CD4-positive, alpha-beta T cell treated with Interleukin-21 for 1 hour (primary cell): ENCODE measurements at regions not wholly inside any gene's neighbourhood (a gene's known extent, or its start where the extent isn't known, plus 50 kb on each side); places are given as distances from the start of the nearest gene placed in this dataset.
"Not testable (repeated sequence)": the region's sequence is repeated elsewhere in the genome, so short reads cannot be mapped to it uniquely, and the experiment has no call there.

Source experiments
- DNase-seq: peaks from one replicate; pipeline ENCODE4 v3.0.0-alpha.2; 2020

DNA sequence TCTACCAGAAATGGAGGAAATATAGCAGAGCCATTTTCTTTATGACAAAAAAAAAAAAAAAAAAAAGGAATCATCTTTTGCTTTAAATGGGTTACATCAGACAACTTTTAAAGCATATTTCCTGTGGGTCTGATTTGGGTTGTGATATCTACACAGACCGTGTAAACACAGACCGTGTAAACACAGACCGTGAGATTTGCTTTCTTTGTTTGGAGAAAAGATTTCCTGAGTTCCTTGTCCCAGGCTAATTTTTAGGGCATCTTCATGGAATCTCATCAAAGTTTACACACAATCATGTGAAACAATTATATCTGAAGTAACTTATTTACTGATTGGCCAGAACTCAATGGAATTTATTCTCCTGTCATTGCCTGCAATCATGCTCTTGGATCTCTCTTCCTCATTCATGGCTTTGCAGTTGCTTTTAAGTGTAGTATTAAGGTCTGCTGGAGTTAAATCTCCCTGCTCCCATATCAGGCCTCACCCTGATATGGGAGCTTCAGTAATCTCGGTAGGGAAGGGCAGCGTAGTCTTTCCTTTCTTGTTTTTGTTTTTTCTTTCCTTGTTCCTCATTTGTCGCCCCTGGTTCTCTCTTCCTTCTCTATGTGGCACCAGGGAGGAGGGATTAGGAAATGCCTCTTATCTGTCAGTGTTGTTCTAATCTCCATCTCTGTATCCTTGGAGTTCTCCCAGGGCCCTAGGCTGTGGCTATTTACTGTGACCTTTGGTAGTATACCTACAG is 248.6 kb upstream of the JADE1 start:
- no peak for DNase-seq

GRCh38 chr4:128558896-128559679 is 250.4 kb upstream of the JADE1 start:
- no peak for DNase-seq

- DNase-seq: no peak
These were observed 252.7 kb upstream of the JADE1 start for GRCh38 chr4:128556756-128557155.

- DNase-seq: no peak
These were observed 255.6 kb upstream of the JADE1 start for GRCh38 chr4:128553686-128554515.

DNA sequence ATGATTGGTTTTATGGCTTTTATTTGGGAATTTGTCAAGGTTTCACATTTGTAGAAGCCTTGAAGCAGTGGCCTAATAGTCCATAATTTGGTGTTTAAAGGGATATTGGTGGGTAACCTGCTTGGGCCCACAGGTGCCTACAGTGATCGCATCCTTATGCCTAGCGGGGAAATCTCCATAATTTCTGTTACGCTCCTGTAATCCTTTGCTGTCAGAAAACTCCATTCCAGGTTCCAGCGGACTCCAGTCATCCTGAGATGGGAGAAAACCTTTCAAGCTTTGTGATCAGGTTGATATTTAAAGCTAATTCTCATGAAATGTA is 257.0 kb upstream of the JADE1 start:
- DNase-seq: no peak

- no peak for DNase-seq
These were observed 258.2 kb upstream of the JADE1 start for GRCh38 chr4:128551280-128551679.

GRCh38 chr4:128550060-128550459 is 259.4 kb upstream of the JADE1 start:
- DNase-seq: no peak

DNA sequence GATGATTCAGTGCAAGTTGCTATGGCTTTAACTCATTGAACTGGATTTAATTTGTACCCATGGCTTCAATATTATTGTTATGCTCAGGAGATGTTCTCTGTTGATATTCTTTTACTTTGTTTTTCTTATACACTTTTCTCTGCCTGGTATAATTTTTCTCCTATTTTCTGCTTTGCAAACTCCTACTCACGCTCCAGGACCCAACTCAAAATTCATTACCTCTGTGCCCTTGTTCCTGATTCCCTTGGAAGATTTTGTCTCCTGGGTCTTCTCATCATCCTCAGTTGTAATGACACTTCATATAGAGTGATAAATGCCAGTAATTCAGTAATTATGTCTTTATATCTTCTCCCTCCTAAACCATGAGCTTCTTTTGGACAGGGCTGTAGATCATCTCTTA is 259.9 kb upstream of the JADE1 start:
- DNase-seq: no peak

DNA sequence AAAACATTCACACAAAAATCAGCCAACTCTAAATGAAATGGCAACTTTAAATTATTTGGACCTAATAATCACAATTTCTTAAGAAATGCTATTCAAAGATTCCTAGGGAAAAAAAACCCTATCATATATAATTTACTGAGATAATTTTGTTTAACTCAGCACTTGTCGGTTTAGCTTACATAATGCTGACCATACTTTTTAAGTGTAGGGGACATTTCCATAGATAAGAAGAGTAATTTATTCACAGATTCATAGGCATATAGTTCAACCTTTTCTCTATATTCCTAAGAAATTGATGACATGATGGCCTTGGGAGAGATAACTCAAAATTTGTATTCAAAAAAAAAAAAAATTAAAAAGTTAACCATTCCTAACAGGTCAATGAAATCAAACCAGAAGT is 260.8 kb upstream of the PGRMC2 start:
- no peak for DNase-seq

DNA sequence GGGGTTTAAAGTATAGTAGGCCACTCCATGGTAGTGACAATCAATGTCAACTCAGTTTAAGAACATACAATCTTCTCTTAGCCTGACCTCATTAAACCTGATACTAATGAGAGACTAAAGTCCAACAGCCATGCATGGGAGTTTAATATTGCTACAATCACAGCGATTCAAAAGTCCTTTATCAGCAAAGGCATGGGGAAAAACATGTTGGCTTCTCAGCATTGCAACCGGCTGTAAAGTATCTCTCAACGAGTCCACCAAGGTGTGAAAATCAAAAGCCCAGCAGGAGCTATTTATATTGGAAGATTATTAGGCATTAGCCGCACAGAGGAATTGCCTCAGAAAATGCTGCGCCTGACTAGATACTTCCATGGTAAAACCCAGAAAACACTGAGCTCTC is 256.7 kb upstream of the PGRMC2 start:
- no peak for DNase-seq

- DNase-seq: no peak
These were observed 256.1 kb upstream of the PGRMC2 start for GRCh38 chr4:128543696-128544095.

GRCh38 chr4:128542047-128542446 is 254.4 kb upstream of the PGRMC2 start:
- no peak for DNase-seq

- DNase-seq: no peak
These were observed 252.5 kb upstream of the PGRMC2 start for GRCh38 chr4:128540122-128540521.

DNA sequence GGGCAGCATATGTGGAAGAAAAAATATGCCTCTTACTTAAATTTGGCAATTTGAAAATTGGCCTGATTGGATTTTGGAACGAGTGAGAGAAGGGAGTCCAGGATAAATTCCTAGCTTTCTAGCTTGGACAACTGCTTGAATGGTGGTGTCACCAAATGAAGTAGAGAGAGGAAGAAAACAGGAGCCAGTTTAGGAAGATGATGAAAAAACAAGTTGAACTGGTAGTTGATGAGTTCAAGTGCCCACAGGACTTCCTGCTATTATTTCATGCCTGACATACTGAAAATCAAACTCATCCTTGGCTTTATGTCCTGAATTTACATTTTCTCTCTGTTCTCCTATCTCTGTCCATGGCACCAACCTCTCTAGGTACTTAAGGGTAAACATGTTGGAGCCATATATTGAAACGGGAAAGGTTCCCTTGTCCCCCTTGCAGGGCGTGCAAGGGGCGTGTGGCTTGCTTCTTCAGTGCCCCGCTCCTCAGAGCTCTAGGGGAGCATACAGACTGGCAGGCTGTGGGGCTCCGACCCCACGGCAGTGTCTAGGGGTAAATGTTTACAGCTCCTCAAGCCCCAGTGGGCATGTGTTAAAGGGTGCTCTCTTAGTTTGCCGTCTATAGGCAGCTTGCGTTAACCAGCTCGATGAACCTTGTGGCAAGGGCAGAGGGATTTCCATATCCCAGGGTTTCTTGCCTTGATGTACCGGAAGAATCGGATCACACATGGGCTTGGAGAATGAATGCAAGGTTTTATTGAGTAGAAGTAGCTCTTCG is 250.7 kb upstream of the PGRMC2 start:
- no peak for DNase-seq

GRCh38 chr4:128536746-128537145 is 249.1 kb upstream of the PGRMC2 start:
- no peak for DNase-seq

GRCh38 chr4:128535510-128535909 is 247.9 kb upstream of the PGRMC2 start:
- not testable (repeated sequence) for DNase-seq

DNA sequence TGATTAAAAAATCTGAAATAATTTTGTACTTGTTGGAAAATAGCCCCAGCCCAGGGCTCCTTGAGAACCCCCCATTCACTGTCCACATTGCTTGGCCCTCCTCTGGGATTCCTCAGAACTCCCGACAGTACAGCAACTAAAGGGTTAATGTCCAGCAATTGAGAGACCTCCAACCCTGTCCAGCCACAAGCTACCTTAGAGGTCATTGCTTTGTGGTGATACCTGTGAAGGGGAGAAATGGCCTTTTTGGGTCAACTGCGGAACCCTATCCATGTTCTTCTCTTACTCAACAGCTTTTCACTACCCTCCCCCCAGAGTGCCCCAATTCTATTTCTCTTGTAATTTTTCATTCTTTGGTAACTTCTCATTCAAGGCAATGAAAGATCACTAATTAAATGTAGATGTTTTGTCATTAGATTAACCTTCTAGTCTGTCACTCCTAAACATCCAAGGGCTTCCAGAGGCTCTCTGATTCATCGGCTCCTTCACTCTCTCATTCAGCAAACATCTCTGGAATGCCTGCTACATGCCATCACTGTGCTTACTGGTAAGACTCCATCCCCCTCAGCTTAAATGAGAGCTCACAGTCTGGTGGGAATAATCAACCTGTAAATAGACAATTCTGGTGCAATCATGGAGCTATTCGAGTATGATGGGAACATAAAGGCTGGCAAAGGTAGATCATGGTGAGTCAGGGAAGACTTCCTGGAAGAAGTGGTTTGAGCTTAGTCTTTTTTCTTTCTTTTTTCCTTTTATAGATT is 241.4 kb upstream of the PGRMC2 start:
- DNase-seq: no peak

DNA sequence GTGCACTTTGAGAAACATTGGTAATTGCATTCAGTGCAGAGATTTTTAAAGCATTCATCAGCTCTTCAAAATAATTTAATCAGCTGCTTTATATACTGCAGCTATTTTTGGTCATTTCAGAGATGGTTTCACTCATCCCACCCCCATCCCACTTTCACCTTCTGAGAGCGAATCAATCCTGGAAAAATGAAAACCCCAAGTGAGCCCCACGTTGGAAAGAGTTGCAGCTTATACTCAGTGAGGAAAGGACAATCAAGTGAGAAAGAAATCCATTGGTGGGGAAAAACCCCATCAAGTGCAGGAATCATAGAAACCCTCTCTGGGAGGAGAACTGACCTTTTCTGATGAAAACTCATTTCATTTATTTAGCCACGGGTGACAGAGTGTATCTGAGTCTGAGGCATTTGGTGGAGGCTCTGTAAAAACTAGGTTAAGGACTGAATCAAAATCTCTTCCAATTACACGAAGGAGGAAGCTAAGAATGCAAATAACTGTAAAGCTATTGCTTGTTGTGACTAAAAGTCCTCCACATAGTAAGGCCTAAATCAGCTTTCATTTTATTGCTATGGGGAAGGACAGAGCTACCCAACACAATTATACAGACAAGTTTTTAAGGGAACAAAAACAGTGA is 240.4 kb upstream of the PGRMC2 start:
- no peak for DNase-seq

DNA sequence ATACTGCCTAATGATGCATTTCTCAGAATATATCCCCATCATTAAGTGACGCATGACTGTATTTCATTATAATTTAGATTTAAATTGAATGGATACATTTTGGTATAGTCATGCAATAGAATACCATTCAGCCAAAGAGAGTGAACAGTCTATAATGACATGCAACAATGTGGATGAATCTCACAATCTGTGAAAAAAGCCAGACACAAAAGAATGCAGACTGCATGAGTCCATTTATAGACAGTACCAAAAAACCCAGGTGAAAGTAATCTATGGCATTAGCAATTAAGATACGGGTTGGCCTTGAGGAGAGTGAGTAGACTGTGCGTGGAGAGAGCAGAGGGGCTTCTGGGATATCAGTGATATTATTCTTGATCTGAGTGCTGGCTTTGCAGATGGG is 239.7 kb upstream of the PGRMC2 start:
- DNase-seq: no peak

DNA sequence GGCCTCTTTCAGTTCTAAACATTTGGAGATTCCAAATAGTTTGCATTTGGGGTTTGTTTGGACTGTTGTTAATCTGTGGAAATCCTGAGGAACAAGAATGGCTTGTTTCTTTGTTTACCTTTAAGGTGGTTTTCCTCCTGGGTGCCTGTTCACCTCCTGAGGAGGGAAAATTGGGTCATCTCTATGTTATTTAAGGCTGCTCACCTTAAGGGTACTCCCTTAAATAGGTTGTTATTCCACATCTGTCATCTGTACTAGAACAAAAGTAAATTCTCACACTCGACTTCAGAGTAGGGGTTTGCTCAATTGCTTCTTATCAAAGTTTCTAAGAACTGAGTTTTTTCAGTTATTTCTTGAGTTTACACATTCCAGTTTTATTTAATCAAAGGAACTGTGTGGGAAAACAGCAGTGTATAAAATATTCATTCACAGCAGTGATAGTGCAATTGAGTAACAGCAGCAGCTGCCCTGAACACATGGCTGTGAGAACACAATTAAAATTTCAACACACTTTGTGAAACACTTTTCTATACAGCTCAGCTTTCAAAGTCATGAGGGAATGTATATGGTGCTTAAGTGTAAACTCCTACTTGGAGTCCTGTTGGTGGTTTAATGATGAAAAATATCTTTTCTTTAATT is 238.5 kb upstream of the PGRMC2 start:
- no peak for DNase-seq

DNA sequence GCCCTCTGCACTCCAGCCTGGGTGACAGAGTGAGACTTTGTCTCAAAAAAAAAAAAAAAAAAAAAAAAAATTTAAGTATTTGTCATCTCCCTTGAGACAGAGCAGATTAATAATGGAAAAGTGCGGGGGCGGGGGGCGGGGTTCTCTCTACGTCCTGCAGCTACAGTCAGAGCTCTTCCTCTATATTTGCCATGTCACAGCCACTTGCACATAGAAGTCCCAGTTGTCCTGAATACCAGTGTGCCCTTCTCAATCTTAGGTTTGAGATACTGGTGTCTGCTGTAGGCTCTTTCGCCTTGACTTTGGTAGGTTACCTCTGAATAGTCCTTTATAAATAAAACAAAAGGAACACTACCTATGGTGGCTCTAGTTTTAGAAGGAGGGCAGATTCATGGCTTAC is 237.8 kb upstream of the PGRMC2 start:
- DNase-seq: no peak
